Coronary artery (tissue), 2 donors: ENCODE measurements at regions not wholly inside any gene's neighbourhood (a gene's known extent, or its start where the extent isn't known, plus 50 kb on each side); places are given as distances from the start of the nearest gene placed in this dataset.

Source experiments
- DNase-seq: peaks from one replicate; pipeline ENCODE4 v3.0.0-alpha.2; 2017; ENCODE audit warnings: low spot score
- H3K27ac ChIP-seq, 2 donors: fragments of 200-600 bp; sonication (generic); one replicate each; pipeline ENCODE4 v1.5.1; 2016 to 2019
- H3K4me3 ChIP-seq: fragments of 200-600 bp; sonication (generic); 2 replicates; pipeline ENCODE4 v1.5.1; 2016; ENCODE audit warnings: mild to moderate bottlenecking, moderate library complexity
- TF ChIP-seq, protein P1 (sequence below): fragments of 200-600 bp; sonication (generic); IDR thresholded peaks from one replicate; pipeline ENCODE4 v1.5.1; 2019; ENCODE audit warnings: antibody characterized with exemption

GRCh38 chr10:2745666-2746065 lies 321.7 kb upstream of the PFKP start:
- H3K4me3 ChIP-seq = no peak overlapping the region
- no peak overlapping the region for H3K27ac ChIP-seq
- TF ChIP-seq, protein P1, sequence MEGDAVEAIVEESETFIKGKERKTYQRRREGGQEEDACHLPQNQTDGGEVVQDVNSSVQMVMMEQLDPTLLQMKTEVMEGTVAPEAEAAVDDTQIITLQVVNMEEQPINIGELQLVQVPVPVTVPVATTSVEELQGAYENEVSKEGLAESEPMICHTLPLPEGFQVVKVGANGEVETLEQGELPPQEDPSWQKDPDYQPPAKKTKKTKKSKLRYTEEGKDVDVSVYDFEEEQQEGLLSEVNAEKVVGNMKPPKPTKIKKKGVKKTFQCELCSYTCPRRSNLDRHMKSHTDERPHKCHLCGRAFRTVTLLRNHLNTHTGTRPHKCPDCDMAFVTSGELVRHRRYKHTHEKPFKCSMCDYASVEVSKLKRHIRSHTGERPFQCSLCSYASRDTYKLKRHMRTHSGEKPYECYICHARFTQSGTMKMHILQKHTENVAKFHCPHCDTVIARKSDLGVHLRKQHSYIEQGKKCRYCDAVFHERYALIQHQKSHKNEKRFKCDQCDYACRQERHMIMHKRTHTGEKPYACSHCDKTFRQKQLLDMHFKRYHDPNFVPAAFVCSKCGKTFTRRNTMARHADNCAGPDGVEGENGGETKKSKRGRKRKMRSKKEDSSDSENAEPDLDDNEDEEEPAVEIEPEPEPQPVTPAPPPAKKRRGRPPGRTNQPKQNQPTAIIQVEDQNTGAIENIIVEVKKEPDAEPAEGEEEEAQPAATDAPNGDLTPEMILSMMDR = no peak
- no peak for DNase-seq

DNA sequence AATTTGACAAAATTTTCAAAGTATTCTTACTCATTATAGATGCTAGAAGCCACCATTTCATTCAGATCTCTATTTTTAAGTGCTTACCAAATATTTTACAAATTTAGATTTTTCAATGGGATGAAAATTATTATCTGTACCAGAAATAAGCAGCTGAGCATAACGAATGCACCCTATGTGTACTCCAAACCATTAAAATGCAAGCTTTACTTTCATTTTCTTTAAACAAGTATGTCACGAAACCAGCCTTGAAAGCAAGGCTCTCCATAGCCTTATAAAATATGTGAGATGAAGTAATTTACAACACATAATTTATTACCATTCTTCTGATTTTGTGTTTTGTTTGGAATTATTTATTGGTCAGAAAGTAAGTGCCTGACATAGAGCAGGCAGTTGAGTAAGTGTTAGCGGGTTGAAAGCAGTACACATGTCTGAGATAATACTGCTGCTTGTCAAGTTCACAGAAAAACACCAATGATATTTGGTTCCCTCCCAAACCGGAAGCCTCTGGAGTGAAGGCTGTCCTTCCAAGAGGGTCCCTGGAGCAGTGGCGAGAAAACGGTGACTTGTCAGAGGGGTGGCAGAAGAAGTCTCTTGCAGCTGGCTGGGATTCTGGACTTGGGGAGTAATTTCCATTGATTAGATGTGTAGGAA lies 322.7 kb upstream of the PFKP start:
- peak overlapping the region; percentile 49 for H3K4me3 ChIP-seq
- no peak for DNase-seq

GRCh38 chr10:2734603-2735002 lies 332.7 kb upstream of the PFKP start:
- TF ChIP-seq, protein P1 = no peak
- Histone ChIP-seq H3K4me3 (no peak overlapping the region), H3K27ac (no peak overlapping the region)
- DNase-seq = no peak

More for the DNA sequence above, 322.7 kb upstream of the PFKP start:
- H3K27ac ChIP-seq = no peak overlapping the region
- TF ChIP-seq, protein P1 = no peak

- TF ChIP-seq, protein P1 = no peak
- H3K4me3 ChIP-seq = no peak overlapping the region
- no peak overlapping the region for H3K27ac ChIP-seq
- no peak for DNase-seq
Observed at GRCh38 chr10:2733278-2733963, 333.9 kb upstream of the PFKP start.

- TF ChIP-seq, protein P1 = no peak
- DNase-seq = no peak
- H3K4me3 ChIP-seq = no peak overlapping the region
- no peak overlapping the region for H3K27ac ChIP-seq
Observed at GRCh38 chr10:2731940-2732339, 335.4 kb upstream of the PFKP start.

DNA sequence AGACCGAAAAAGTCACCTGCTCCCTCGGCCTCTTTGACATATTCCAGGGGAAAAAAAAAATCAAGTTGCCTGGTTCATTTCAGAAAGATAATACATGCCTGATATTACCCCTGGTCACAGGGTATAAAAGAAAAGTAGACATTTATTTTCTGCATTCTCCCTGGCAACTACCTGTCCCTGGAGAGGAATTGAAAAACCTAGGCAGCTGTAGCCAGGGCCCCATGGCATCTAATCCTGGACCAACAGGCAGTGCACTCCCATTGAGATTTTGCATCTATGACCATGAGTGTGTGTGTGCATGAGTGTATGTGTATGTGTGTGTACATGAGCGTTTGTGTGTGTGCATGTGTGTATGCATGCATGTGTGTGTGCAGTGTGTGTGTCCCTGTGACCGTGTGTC lies 338.2 kb upstream of the PFKP start:
- Histone ChIP-seq H3K27ac (no peak overlapping the region), H3K4me3 (no peak overlapping the region)
- TF ChIP-seq, protein P1 = no peak
- DNase-seq = no peak

DNA sequence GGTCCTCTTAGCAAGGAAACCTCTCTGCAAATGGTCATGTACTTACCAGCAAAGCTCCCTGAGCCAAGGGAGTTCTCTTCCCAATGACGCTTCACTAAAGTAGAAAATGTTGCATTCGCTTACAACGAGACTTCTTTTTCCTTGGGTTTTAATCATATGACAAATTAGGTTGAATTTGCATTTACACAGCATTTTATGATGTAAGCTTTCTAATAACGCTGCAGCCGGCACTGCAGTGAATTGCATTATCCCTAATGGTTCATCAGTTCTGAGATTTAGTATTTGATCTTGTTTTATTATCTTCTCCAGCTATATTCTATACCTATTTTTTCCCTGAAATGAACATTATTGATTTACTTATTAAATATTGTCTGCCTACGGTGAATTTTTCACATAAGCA lies 339.3 kb upstream of the PFKP start:
- Histone ChIP-seq H3K4me3 (no peak overlapping the region), H3K27ac (no peak overlapping the region)
- DNase-seq = no peak
- TF ChIP-seq, protein P1 = no peak
